Right lobe of liver (tissue), 6 donors: ENCODE measurements at regions not wholly inside any gene's neighbourhood (a gene's known extent, or its start where the extent isn't known, plus 50 kb on each side); places are given as distances from the start of the nearest gene placed in this dataset.

Source experiments
- ATAC-seq, 4 donors: fragments of 200-7000 bp; cut with Tn5 transposase; one replicate each; pipeline ENCODE4 v1.9.1; 2020; ENCODE audit warnings: mild to moderate bottlenecking in 4 of 4, moderate library complexity in 4 of 4
- DNase-seq, 3 donors: peaks; one replicate each; pipeline ENCODE4 v3.0.0-alpha.2; 2020
- H3K27ac ChIP-seq, 3 donors: fragments of 200-600 bp; one replicate each; pipeline ENCODE4 v1.8.0; 2022
- H3K27me3 ChIP-seq, 2 donors: fragments of 200-600 bp; one replicate each; pipeline ENCODE4 v1.8.0; 2022
- H3K36me3 ChIP-seq, 4 donors: fragments of 200-600 bp; sonication (generic) in 1 of 4; one replicate each; pipeline versions ENCODE4 v1.5.1 to v1.8.0; 2017 to 2022; ENCODE audit warnings: control low read depth in 1 of 4
- H3K4me1 ChIP-seq, 4 donors: fragments of 200-600 bp; sonication (generic) in 1 of 4; one replicate each; pipeline versions ENCODE4 v1.5.1 to v1.8.0; 2017 to 2022; ENCODE audit warnings: control low read depth in 1 of 4
- H3K4me3 ChIP-seq, 3 donors: fragments of 200-600 bp; one replicate each; pipeline ENCODE4 v1.8.0; 2022
- H3K9me3 ChIP-seq, 4 donors: fragments of 200-600 bp; sonication (generic) in 1 of 4; one replicate each; pipeline versions ENCODE4 v1.5.1 to v1.8.0; 2017 to 2022; ENCODE audit warnings: control low read depth in 1 of 4
- CTCF ChIP-seq, 4 donors: fragments of 200-600 bp in 3 of 4; fragments of 450-650 bp in 1 of 4; IDR thresholded peaks; one replicate each; pipeline versions ENCODE4 v1.5.1 to v1.8.0; 2016 to 2022; ENCODE audit warnings: antibody characterized with exemption in 4 of 4, mild to moderate bottlenecking in 2 of 4
- POLR2A ChIP-seq: fragments of 450-650 bp; IDR thresholded peaks from one replicate; pipeline ENCODE4 v1.6.1; 2017; ENCODE audit warnings: antibody characterized with exemption, mild to moderate bottlenecking
- WGBS: methylation state at CpG from one replicate; pipeline ENCODE4 v1.1.6; 2018; ENCODE audit warnings: low coverage, low lambda C conversion rate; ENCODE audit not compliant: insufficient coverage; ENCODE audit errors: missing lambda C conversion rate; 5-methylcytosine and 5-hydroxymethylcytosine counted together
- intact Hi-C, 2 donors: fragments of 100-400 bp; cut with DNase I; formaldehyde crosslinking; loops; one replicate each; pipeline versions ENCODE4 v1.11.2 to v1.14.1; 2022
- donor health status: DM: no; HTN: yes; CAD: no.
- donor health status: DM: no; HTN: no; CAD: no.
- donor health status: DM: no; HTN: no; CAD: no.
- donor health status: DM: no; HTN: yes; CAD: no.
- donor health status: DM: no; HTN: yes; CAD: no.

GRCh38 chr7:138378741-138379559 is 81.1 kb upstream of the TRIM24 start:
- DNase-seq (no peak), ATAC-seq (no peak)
- WGBS = 71% methylated on average over 8 of the region's 19 CpGs
- Histone ChIP-seq H3K27me3 (no peaks in the 10 kb centered on the region), H3K36me3 (no peaks in the 10 kb centered on the region), H3K4me3 (no peak overlapping the region), H3K9me3 (no peaks in the 10 kb centered on the region), H3K27ac (no peak overlapping the region), H3K4me1 (no peaks in the 10 kb centered on the region)
- no peak for TF ChIP-seq POLR2A
- TF ChIP-seq CTCF (IDR thresholded peaks at IDR 0.05) = no peak
- intact Hi-C loops = no loop called here

- TF ChIP-seq POLR2A (no peak), CTCF (IDR thresholded peaks at IDR 0.05) (no peak)
- DNase-seq (no peak), ATAC-seq (peak in 2 of 4 donors; percentile 36 to 53)
- Histone ChIP-seq H3K27me3 (no peaks in the 10 kb centered on the region), H3K4me3 (no peak overlapping the region), H3K4me1 (peaks cover 0 to 7% (median 3%) of the 10 kb centered on the region in 4 donors), H3K36me3 (no peaks in the 10 kb centered on the region), H3K9me3 (no peaks in the 10 kb centered on the region), H3K27ac (no peak overlapping the region)
- WGBS = 89% methylated on average over 2 of the region's 2 CpGs
- intact Hi-C loops = no loop called here
Observed at GRCh38 chr7:138382862-138383565, 77.0 kb upstream of the TRIM24 start.

GRCh38 chr7:138386821-138387220 is 73.2 kb upstream of the TRIM24 start:
- intact Hi-C loops = no loop called here
- 75% methylated on average over 4 of the region's 4 CpGs for WGBS

More at GRCh38 chr7:138386821-138387220, 73.2 kb upstream of the TRIM24 start:
- Histone ChIP-seq H3K27ac (no peak overlapping the region), H3K9me3 (no peaks in the 10 kb centered on the region), H3K27me3 (no peaks in the 10 kb centered on the region), H3K4me3 (no peak overlapping the region), H3K36me3 (no peaks in the 10 kb centered on the region), H3K4me1 (peaks cover 0 to 9% (median 3%) of the 10 kb centered on the region in 4 donors)
- TF ChIP-seq CTCF (IDR thresholded peaks at IDR 0.05) (no peak), POLR2A (no peak)
- no peak for DNase-seq
- ATAC-seq = no peak
